ENCODE measurements at regions not wholly inside any gene's neighbourhood (a gene's known extent, or its start where the extent isn't known, plus 50 kb on each side); places are given as distances from the start of the nearest gene placed in this dataset.

DNA sequence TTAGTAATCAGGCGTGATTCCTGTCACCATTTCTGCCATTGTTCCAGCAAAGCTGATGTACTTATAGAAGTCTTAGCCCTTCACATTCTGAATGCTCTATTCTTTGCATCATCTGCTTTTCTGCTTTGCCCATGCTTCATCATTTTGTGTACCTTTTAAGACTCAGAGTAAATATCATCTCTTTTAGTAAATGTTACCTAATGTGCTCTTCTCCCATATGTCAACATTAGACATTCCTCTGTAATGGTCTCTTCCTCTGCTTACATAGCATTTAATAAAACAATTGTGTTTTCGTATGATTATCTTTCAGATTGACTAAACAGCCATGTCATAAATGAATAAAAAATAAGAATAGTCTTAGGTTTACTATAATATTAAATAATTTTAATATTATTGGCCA lies 719.6 kb upstream of the GRM3 start:
- Histone ChIP-seq H3K4me3 (ENCODE audit: insufficient read depth, low read length, poor library complexity, severe bottlenecking) (no peak overlapping the region), H3K79me2 (ENCODE audit: insufficient read depth, low read length) (no peaks in the 10 kb centered on the region), H2AFZ (ENCODE audit: low read depth, low read length, severe bottlenecking) (no peak overlapping the region), H3F3A (ENCODE audit: insufficient read depth) (no peaks in the 10 kb centered on the region), H3K9me3 (ENCODE audit: insufficient read depth, low read length) (no peaks in the 10 kb centered on the region; the same call in 1 of the 2 replicates), H4K20me1 (ENCODE audit: low read depth, low read length) (no peaks in the 10 kb centered on the region), H3K4me2 (ENCODE audit: low read depth, low read length, poor library complexity, severe bottlenecking) (no peak overlapping the region), H3K27me3 (ENCODE audit: low read length) (no peaks in the 10 kb centered on the region), H3K9me2 (replicated peaks; ENCODE audit: insufficient read depth, low read length) (no peaks in the 10 kb centered on the region), H3K36me3 (ENCODE audit: low read length) (no peaks in the 10 kb centered on the region), H3K9ac (ENCODE audit: low read length) (no peak overlapping the region), H3K27ac (ENCODE audit: low read depth, low read length) (no peak overlapping the region)
- TF ChIP-seq CTCF (IDR thresholded peaks at IDR 0.05; ENCODE audit: insufficient read depth, low read length, poor library complexity, severe bottlenecking) (no peak), EZH2phosphoT487 (conservative IDR thresholded peaks at IDR 0.05; ENCODE audit: low read length) (no peak)

DNA sequence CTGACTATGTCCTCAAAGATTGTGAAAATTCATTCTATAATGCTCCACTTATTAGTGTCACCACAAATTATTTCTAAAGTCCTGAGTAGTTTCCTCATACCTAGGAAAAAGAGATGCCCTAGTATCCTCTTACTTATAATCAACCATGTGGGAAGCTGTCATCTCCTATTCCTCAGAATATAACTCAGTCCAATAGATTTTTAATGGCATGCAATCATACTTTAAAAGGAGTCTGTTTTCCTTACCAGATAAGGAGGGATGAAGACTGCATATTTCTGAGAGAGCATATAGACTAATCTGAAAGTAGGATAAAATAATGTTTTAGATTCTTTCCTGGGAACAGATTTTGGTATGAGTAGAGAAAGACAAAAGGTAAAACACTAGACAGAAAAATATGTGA lies 727.7 kb upstream of the GRM3 start:
- Histone ChIP-seq H3F3A (ENCODE audit: insufficient read depth) (no peaks in the 10 kb centered on the region), H3K4me2 (ENCODE audit: low read depth, low read length, poor library complexity, severe bottlenecking) (no peak overlapping the region), H3K27me3 (ENCODE audit: low read length) (no peaks in the 10 kb centered on the region), H3K9me3 (ENCODE audit: insufficient read depth, low read length) (no peaks in the 10 kb centered on the region; the same call in none of the 2 replicates), H3K9me2 (replicated peaks; ENCODE audit: insufficient read depth, low read length) (no peaks in the 10 kb centered on the region), H3K27ac (ENCODE audit: low read depth, low read length) (no peak overlapping the region), H4K20me1 (ENCODE audit: low read depth, low read length) (no peaks in the 10 kb centered on the region), H3K36me3 (ENCODE audit: low read length) (no peaks in the 10 kb centered on the region), H3K9ac (ENCODE audit: low read length) (no peak overlapping the region), H3K79me2 (ENCODE audit: insufficient read depth, low read length) (no peaks in the 10 kb centered on the region), H2AFZ (ENCODE audit: low read depth, low read length, severe bottlenecking) (no peak overlapping the region), H3K4me3 (ENCODE audit: insufficient read depth, low read length, poor library complexity, severe bottlenecking) (no peak overlapping the region)
- TF ChIP-seq EZH2phosphoT487 (conservative IDR thresholded peaks at IDR 0.05; ENCODE audit: low read length) (no peak), CTCF (IDR thresholded peaks at IDR 0.05; ENCODE audit: insufficient read depth, low read length, poor library complexity, severe bottlenecking) (no peak)

GRCh38 chr7:85914437-85914836 lies 727.6 kb upstream of the SEMA3D start:
- Histone ChIP-seq H3K9me2 (replicated peaks; ENCODE audit: insufficient read depth, low read length) (no peaks in the 10 kb centered on the region), H3K36me3 (ENCODE audit: low read length) (no peaks in the 10 kb centered on the region)

More at GRCh38 chr7:85914437-85914836, 727.6 kb upstream of the SEMA3D start:
- H3F3A ChIP-seq (ENCODE audit: insufficient read depth): no peaks in the 10 kb centered on the region
- no peak for TF ChIP-seq CTCF (IDR thresholded peaks at IDR 0.05; ENCODE audit: insufficient read depth, low read length, poor library complexity, severe bottlenecking)
- no peak for TF ChIP-seq EZH2phosphoT487 (conservative IDR thresholded peaks at IDR 0.05; ENCODE audit: low read length)
- no peak overlapping the region for H3K4me2 ChIP-seq (ENCODE audit: low read depth, low read length, poor library complexity, severe bottlenecking)
- no peak overlapping the region for H3K9ac ChIP-seq (ENCODE audit: low read length)
- no peaks in the 10 kb centered on the region for H3K27me3 ChIP-seq (ENCODE audit: low read length)
- H4K20me1 ChIP-seq (ENCODE audit: low read depth, low read length): no peaks in the 10 kb centered on the region
- no peak overlapping the region for H3K27ac ChIP-seq (ENCODE audit: low read depth, low read length)
- H3K79me2 ChIP-seq (ENCODE audit: insufficient read depth, low read length): no peaks in the 10 kb centered on the region
- H3K4me3 ChIP-seq (ENCODE audit: insufficient read depth, low read length, poor library complexity, severe bottlenecking): no peak overlapping the region
- H3K9me3 ChIP-seq (ENCODE audit: insufficient read depth, low read length): no peaks in the 10 kb centered on the region; the same call in 1 of the 2 replicates
- no peak overlapping the region for H2AFZ ChIP-seq (ENCODE audit: low read depth, low read length, severe bottlenecking)

Measured in SU-DHL-6 (cell line).